HG02884 (cell line): ENCODE measurements at regions not wholly inside any gene's neighbourhood (a gene's known extent, or its start where the extent isn't known, plus 50 kb on each side); places are given as distances from the start of the nearest gene placed in this dataset.
"Not testable (repeated sequence)": the region's sequence is repeated elsewhere in the genome, so short reads cannot be mapped to it uniquely, and the experiment has no call there.

Experiments
- ATAC-seq: cut with Tn5 transposase; IDR thresholded peaks from one replicate; pipeline ENCODE4 v1.9.1; 2021; ENCODE audit warnings: mild to moderate bottlenecking, moderate library complexity; ENCODE audit not compliant: unreplicated experiment

DNA sequence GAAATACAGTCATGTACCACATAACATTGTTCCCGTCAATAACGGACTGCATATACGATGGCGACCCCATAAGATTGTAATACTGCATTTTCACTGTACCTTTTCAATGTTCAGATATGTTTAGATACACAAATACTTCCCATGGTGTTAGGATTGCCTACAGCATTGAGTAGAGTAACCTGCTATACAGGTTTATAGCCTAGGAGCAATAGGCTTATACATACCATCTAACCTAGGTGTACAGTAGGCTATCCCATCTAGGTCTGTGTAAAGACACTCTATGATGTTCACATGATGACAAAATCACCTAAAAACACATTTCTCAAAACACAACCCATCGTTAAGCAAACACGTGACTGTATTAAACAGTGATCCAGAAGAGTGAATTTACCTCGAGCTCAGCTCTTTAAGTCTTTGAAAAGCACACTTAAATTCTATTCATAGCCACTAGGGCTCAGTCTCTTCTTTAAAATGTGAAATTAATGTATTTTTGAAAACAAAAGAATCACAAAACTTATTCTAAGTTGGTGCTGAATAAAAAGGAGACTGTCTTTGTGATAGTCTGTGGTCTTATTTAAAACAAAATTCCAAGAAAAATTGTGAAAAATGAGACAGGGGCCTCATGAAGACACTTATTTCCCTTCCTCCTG lies 239.1 kb upstream of the ARID2 start:
- ATAC-seq: no peak

DNA sequence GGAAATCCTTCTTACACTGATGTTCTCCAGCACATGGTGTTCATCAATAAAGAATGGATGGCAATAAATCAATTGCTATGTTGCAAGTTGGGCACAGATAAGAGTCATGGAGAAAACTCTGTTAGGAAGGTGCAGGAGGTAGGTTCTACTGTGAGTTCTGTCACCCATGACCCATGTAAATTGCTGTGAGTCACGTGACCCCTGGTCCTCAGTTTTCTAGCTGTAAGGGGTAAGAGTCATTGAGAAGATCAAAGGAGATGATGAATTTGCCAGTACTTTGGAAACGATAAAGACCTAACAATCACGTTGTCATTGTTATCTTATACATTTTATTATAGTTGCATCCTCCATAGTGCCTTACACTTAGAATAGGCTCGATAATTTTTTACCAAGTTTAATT lies 235.2 kb upstream of the ARID2 start:
- no peak for ATAC-seq

DNA sequence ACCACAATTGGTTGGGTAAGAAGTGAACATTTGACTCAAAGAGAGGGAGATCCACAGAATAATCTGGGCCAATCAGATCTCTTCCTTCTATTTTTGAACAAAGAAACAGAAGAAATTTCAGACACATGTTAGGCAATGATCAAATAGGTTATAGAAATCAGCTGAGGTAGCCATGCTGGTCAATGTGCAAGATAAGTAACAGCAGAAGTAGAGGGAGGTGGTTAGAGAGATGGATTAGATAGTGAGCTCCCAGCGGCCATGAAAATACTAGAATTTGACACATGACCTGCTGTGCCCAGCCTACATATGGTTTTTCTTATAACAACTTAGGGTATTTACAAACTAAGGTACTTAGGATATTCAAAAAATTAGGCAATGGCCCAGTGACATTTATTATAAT lies 230.9 kb upstream of the ARID2 start:
- ATAC-seq: no peak

DNA sequence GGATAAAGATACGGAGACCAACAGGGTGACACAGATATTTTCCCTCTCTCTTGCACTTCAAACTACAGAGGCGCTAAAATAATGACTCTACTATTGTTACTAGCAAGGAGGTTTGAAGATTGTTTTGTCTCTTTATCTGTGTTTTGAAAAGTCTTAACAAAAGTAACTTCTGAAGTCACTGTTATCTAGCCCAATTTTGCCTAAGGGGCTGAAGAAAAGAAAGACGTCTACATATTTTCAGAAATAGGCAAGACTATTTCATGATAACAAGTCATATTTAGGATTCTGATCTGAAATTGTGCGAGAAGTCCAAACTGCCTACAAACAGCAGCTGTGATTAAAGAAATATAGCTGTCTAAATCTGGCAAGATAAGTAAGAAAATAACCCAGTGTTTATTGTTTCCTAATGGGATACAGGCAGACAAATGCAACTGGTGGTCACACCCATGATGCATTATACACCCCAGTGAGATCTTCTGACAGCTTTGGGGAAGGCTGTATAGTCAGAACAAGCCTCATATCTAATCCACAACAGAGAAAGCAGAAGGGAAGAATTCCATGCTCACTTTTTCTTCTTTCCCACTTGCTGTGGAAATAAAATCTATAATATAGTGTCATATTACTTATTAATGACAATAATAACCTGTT lies 226.9 kb upstream of the ARID2 start:
- ATAC-seq: no peak

DNA sequence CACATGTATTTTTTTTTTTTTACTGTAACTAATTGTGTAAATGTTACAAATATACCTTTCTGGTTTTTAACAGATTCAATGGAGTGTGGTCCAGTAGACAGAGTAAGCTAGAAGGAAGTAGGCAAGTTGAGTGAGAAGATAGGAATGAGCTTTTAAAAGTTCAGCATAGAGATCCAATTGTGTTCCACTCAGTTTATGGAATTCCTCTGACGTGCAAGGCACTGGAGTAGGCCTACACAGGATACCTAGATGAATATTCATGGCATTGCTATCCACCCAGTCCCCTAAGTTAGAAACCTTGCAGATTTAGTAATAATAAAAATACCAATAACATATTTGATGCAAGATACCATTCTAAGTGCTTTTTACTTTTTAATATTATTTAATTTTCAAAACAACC lies 225.6 kb upstream of the ARID2 start:
- ATAC-seq: no peak

DNA sequence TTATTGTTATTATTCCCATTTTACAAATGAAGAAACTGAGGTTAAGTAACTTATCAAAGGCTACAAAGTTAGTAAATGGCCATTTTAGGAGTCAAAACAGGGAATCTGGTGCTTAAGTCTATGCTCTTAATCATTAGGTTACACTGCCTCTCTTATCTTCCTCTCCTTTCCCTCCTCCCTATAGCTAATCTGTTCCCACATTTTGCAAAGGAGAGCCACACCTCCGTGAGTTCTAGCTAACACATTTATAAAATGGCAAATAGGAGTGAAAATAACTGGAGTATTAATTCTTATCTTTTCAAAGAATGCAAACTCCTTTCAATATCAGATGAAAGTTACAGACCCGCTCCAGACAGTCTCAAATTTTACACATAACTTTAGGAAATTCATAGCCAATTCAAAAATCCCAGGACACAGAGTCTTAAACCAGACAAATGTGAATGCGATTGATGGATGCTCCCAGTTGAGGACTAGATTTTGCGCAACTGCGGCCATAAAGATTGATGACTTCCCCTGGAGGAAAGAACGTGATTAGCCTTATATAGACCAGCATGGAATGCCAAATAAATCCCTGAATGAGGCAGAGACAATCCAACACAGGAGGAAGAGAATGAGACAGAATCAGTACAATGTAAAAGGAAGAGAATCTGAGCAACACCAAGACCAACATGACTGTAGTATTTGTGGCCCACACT lies 225.0 kb upstream of the ARID2 start:
- ATAC-seq: no peak

DNA sequence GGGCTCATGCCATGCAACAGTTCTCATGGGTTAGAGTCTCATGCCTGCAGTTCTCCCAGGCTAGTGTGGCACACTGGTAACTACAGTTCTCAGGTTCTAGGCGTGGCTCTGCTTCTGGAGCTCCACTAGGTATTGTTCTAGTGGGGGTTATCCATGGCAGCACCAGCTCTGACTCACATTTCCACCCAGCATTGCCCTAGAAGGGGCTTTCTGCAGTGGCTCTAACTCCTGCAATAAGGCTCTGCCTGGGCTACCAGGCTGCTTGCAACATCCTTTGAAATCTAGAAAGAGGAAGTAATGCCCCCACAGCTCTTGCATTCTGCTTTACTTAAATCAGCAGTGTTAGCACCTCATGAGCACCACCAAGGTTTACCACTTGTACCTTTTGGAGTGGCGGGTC lies 220.3 kb upstream of the ARID2 start:
- ATAC-seq: no peak

DNA sequence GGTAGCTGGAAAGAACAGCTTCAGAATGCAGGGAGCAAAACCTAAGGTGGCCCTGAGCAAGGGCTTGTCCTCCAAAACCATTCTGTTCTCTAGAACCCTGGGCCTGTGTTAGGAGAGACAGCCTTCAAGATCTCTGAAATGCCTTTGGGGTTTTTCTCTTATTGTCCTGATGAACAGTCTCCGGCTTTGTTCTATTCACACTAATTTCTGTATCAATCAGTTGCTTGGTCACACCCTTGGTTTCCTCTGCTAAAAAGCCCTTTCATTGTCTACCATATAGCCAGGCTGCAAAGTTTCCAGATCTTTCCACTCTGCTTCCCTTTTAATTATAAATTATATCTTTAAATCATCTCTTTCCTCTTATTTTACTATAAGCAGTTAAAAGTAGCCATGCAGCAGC lies 219.9 kb upstream of the ARID2 start:
- no peak for ATAC-seq

DNA sequence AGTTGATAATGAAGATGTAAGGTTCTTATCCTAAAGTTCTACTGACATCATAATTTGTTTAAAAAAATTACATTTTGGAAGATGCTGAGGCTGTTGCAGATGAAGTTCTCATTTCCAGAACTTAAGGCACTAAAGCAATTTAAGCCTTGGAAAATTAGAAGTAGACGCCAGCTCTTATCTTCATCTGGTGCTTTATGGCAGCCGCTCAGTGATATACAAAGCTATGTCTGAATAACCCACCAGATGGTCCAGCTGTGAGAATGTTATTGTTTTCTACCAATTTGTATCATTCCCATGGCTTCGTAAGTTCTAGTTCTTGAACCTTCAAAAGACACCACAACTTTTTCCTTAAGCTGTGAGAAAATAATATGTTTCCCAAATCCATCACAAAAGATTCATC lies 212.1 kb upstream of the ARID2 start:
- no peak for ATAC-seq

DNA sequence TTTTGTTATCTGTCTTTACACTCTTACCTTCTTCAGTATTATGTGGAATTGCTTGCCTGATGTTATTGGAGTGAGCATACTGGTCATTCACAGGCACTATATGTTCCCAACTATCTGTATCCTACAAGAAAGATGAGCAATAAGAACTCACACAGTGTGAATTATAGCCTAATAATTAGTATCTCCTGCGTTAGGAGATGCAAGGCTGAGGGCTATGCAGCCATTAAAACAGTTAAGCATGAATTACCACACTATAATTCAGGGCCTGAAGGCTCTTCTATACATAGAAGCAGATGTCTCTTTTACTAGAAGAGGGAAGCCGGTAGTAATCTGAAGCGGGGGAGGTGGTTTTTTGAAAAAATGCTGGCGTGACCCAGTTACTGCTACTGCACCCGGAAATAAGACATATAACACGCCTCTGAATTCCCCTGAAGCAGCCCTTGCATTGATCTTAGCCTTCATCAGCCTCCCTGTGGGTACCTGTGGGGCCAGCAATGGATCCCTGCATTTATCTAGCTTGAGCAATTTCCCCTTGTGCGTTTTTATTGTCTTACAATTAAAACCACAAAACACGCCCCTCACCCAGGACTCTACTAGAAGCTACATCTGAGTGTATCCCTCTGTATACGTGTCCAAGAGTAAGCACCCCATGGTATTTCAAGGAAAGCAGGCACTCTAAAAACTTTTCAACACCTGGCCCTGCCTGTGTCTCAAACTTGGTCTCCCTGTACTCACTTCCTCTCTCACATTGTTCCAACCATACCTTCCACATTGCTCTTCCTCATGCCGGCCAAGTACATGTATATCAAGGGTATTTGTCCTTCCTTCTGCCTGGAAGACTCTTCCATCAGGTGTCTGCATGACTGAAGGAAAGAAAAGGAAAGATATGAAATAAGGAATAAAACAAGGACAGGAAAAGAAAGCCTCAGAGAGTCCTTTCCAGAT lies 210.9 kb upstream of the ARID2 start:
- peak; percentile 63 for ATAC-seq

DNA sequence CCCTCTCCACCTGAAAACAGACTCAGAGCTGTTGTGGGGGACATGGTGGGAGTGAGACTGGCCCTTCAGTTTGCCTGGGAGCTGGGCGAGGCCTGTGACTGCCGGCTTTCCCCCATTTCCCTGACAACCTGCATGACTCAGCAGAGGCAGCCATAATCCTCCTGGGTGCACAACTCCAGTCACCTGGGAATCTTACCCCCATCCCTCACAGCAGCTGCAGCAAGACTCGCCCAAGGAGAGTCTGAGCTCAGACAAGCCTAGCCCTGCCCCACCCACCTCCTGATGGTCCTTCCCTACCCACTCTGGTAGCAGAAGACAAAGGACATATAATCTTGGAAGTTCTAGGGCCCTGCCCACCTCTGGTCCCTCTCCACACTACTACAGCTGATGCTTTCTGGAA lies 207.3 kb upstream of the ARID2 start:
- no peak for ATAC-seq

DNA sequence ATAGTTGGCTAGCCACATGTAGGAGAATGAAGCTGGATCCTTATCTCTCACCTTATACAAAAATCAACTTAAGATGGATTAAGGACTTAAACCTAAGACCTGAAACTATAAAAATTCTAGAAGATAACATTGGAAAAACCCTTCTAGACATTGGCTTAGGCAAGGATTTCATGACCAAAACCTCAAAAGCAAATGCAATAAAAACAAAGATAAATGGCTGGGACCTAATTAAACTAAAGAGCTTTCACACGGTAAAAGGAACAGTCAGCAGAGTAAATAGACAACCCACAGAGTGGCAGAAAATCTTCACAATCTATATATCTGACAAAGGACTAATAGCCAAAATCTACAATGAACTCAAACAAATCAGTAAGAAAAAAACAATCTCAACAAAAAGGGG lies 202.7 kb upstream of the ARID2 start:
- ATAC-seq: not testable (repeated sequence)

DNA sequence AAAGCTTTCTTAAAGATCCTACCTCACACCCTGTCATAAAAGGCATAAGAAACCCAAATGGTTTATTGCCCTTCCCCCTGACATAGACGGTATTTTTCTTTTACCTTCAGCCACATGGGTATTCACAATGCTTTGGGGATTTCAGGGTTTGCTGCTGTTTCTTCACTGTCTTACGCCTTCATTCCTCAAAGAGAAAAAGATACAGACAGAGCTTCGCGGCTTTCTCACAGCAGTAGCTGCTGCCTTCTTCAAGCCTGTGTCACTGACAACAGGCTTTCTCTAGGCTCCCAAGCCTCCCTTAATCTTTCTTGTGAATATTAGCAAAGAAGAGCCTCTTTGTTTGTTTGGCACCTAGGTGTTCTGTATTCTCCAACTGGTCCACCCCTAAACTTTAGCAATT lies 197.4 kb upstream of the ARID2 start:
- no peak for ATAC-seq

DNA sequence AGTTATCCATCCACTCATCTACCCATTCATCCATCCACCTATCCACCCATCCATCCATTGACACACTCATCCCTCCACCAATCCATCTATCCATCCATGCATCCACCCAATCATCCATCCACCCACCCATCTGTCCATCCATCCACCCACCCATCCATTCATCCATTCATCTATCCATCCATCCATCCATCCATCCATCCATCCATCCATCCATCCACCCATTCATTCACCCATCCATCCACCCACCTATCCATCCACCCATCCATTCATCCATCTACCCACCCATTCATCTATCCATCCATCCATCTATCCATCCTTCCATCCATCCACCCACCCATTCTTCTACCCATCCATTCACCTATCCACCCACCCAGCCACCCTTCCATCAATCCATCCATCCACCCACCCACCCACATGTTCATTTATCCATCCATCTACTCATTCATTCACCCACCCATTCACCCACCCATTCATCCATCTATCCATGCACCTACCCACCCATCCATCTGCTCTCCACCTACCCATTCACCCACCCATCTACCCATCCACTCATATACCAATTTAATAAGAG lies 193.8 kb upstream of the ARID2 start:
- ATAC-seq: no peak

DNA sequence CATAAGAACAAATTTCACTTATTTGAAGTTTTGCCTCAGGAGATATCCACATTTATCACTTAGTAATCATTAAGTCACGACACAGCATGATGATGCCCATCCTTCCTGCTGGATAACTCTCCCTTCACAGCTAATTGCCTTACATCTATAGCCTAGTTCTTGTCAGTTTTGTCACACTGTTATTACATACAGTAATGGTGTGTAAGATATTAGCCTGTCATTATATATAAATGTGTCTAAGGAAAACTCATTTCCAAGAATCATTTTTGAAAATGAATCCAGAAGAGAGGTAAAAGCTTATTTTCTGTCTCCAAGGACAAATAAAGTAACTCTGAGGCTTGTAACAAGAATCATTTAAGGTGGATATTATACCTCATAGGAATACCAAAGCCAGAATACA lies 193.2 kb upstream of the ARID2 start:
- ATAC-seq: no peak

DNA sequence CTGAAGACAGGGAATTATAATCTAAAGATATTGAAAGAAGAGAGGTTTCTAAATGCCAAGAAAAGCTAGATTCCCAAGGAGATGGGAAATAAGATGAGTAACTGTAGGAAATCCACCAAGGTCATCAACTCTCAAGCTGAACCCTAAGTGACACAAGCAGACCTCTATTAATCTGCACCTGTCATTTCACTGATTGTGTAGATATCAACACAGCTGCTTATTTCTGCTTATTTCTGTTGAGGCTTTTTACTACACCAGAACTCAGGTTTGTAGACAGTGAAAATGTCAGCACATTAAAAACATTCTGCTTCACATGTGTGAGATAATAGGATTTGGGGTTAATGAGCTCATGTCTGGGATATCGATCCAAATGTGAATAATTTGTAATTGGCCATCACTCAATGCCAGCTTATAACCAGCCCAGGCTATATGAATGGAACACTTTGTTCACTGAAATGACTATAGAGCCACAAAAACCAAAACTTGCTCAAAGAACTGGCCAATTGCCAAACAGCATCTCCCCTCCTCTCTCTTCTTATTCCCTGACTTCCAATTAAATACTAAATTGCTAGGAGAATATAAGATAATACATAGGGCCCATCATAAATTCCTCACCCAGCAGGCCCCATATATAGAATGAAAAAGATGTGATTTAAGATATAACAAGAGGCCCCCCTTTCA lies 188.7 kb upstream of the ARID2 start:
- ATAC-seq: no peak

DNA sequence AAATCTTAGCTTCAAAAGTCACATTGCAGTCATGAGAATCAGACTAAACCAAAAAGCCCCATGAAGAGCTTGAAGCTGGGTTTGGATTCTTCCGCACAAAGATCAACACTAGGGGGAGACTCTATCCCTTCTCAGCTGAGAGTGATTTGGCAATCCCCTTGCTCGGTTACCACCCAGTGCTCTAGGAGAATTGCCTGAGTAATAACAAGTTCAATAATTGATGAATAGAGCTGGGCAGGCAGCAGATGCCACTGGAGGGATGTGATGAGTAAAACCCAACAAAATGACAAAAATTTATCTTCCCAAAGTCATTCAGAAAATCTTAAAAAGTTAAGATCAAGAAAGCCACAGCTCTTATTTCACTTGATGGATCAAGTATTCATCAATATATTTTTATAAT lies 185.6 kb upstream of the ARID2 start:
- ATAC-seq: peak; percentile 96

DNA sequence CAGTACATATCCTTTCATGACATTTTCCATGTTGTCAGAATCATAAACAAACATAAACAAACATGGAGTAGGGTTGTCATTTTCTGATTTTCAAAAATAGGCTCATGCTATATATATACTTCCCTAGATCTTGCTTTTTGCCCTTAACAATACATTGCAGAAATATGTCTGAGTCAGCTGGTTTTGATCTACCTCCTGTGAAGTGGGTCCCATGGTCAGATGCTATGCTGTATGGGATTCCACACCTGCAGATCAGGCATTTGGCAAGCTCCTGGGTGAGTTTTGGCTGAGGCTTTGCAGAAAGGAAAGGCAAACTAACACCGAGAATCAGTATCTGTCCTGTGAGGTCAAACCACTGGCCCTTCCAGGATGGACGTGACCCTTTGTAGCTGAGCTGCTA lies 183.0 kb upstream of the ARID2 start:
- ATAC-seq: no peak

DNA sequence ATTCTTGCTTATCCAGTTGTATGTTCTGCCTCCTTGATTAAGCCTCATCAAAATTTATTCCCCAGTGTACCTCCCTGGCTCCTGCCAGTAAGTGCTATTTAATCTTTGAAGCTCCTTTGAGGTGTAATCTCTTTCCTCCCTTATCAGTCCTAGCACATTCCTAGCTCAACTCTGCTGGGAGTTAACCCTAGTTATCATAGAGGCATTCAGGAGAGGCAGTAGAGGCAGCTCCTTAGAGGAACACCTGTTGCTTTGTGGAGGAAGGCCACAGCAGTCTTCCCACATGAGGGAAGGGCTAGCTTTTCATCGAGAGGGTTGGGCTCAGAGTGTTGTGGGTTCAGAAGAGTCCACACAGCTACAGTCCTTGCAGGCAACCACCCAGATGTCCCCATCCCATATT lies 182.4 kb upstream of the ARID2 start:
- ATAC-seq: no peak

DNA sequence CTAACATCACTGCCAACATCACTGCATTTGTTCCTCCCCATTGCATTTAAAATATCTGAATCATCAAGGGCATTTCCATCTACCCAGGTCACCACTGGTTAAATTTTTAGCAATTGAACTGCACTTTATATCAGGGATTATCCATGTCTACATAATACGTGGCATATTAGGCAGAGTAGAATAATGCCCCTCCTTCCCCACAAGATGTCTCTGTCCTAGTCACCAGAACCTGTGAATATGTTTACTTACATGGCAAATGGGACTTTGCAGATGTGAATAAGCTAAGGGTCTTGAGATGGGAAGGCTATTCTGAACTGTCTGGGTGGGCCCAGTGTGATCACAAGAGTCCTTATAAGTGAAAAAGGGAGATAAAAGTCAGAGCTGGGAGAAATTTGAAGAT lies 181.7 kb upstream of the ARID2 start:
- ATAC-seq: no peak
